ENCODE measurements at regions not wholly inside any gene's neighbourhood (a gene's known extent, or its start where the extent isn't known, plus 50 kb on each side); places are given as distances from the start of the nearest gene placed in this dataset.

GRCh38 chr4:138512756-138513155, 270.6 kb upstream of the SLC7A11 start:
- Histone ChIP-seq H3K9me3 (no peaks in the 10 kb centered on the region), H3K36me3 (replicated peaks in 1 of 2; ENCODE audit: insufficient read depth in 1 of 2, low read depth in 2 of 2) (no peaks in the 10 kb centered on the region), H3K4me1 (no peaks in the 10 kb centered on the region), H3K27me3 (no peaks in the 10 kb centered on the region), H3K27ac (no peak overlapping the region), H3K4me3 (no peak overlapping the region)
- ATAC-seq = no peak
- DNase-seq = no peak
- no peak for TF ChIP-seq POLR2A (IDR thresholded peaks at IDR 0.05)
- TF ChIP-seq, protein P1, sequence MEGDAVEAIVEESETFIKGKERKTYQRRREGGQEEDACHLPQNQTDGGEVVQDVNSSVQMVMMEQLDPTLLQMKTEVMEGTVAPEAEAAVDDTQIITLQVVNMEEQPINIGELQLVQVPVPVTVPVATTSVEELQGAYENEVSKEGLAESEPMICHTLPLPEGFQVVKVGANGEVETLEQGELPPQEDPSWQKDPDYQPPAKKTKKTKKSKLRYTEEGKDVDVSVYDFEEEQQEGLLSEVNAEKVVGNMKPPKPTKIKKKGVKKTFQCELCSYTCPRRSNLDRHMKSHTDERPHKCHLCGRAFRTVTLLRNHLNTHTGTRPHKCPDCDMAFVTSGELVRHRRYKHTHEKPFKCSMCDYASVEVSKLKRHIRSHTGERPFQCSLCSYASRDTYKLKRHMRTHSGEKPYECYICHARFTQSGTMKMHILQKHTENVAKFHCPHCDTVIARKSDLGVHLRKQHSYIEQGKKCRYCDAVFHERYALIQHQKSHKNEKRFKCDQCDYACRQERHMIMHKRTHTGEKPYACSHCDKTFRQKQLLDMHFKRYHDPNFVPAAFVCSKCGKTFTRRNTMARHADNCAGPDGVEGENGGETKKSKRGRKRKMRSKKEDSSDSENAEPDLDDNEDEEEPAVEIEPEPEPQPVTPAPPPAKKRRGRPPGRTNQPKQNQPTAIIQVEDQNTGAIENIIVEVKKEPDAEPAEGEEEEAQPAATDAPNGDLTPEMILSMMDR (IDR thresholded peaks at IDR 0.05) = no peak
- intact Hi-C loops (cut with DNase I) = no loop called here

DNA sequence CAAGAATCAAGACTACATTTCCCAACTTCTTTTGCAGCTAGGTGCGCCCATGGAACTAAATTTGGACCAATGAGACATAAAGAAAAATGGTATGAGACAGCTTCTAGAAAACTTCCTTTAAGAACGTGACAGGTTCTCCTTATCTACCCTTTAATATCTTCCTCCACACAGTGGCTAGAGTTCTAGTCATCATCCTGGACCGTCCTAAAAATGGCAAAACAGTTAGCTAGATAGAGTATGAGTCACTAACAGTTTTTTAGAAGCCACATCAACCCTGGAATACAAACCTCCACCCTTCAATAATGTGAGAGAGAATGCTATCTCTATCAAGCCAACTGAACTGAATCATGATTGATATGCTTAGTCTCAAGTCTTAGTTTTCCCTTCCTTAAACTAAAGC, 267.9 kb upstream of the SLC7A11 start:
- Histone ChIP-seq H3K4me3 (no peak overlapping the region), H3K9me3 (no peaks in the 10 kb centered on the region), H3K27ac (no peak overlapping the region), H3K4me1 (no peaks in the 10 kb centered on the region), H3K27me3 (no peaks in the 10 kb centered on the region), H3K36me3 (replicated peaks in 1 of 2; ENCODE audit: insufficient read depth in 1 of 2, low read depth in 2 of 2) (no peaks in the 10 kb centered on the region)
- intact Hi-C loops (cut with DNase I) = no loop called here
- TF ChIP-seq POLR2A (IDR thresholded peaks at IDR 0.05) = no peak
- TF ChIP-seq, protein P1 (IDR thresholded peaks at IDR 0.05) = no peak
- no peak for DNase-seq
- ATAC-seq = no peak
- WGBS, 2 donors = 57 to 58% methylated on average over 3 of the region's 3 CpGs

GRCh38 chr4:138509346-138509745, 267.2 kb upstream of the SLC7A11 start:
- H3K9me3 ChIP-seq = no peaks in the 10 kb centered on the region
- TF ChIP-seq, protein P1 (IDR thresholded peaks at IDR 0.05) = no peak
- H3K27ac ChIP-seq = no peak overlapping the region
- no peak for ATAC-seq
- WGBS, 2 donors = 41 to 44% methylated on average over 1 of the region's 1 CpG
- DNase-seq = no peak
- H3K27me3 ChIP-seq = no peaks in the 10 kb centered on the region
- no peaks in the 10 kb centered on the region for H3K4me1 ChIP-seq
- no peak overlapping the region for H3K4me3 ChIP-seq
- intact Hi-C loops (cut with DNase I) = no loop called here
- H3K36me3 ChIP-seq (replicated peaks in 1 of 2; ENCODE audit: insufficient read depth in 1 of 2, low read depth in 2 of 2) = no peaks in the 10 kb centered on the region

GRCh38 chr4:138507522-138507921, 265.4 kb upstream of the SLC7A11 start:
- Histone ChIP-seq H3K4me3 (no peak overlapping the region), H3K27ac (no peak overlapping the region), H3K9me3 (peaks cover 0 to 6% (median 0%) of the 10 kb centered on the region in 3 donors), H3K27me3 (no peaks in the 10 kb centered on the region), H3K4me1 (no peaks in the 10 kb centered on the region), H3K36me3 (replicated peaks in 1 of 2; ENCODE audit: insufficient read depth in 1 of 2, low read depth in 2 of 2) (no peaks in the 10 kb centered on the region)
- no peak for ATAC-seq
- intact Hi-C loops (cut with DNase I) = no loop called here
- TF ChIP-seq, protein P1 (IDR thresholded peaks at IDR 0.05) = no peak
- no peak for TF ChIP-seq POLR2A (IDR thresholded peaks at IDR 0.05)
- no peak for DNase-seq
- WGBS, 2 donors = 36 to 39% methylated on average over 2 of the region's 2 CpGs

DNA sequence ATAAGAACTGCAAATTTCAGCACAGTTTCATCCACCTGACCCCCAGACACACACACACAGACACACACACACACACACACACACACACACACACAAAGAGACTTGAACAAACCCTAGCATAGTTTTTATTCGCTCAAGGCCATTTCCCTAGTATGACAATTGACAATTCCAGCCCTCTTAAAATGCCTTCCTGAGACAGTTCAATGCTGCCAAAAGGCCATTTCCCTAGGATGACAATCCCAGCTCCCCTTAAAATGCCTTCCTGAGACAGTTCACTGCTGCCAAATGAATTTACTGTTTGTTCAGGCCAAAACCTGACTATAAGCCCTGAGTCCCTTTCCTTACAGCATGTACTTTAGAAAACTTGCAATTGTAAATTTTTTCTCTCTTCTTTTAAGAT, 259.5 kb upstream of the SLC7A11 start:
- H3K4me1 ChIP-seq = peaks cover 5% of the 10 kb centered on the region
- H3K27me3 ChIP-seq = no peaks in the 10 kb centered on the region
- intact Hi-C loops (cut with DNase I) = no loop called here
- TF ChIP-seq, protein P1 (IDR thresholded peaks at IDR 0.05) = no peak
- no peak for TF ChIP-seq POLR2A (IDR thresholded peaks at IDR 0.05)
- ATAC-seq (no peak), DNase-seq (no peak)
- 88 to 91% methylated on average over 1 of the region's 1 CpG for WGBS, 2 donors
- no peak overlapping the region for H3K4me3 ChIP-seq
- no peak overlapping the region for H3K27ac ChIP-seq
- no peaks in the 10 kb centered on the region for H3K36me3 ChIP-seq (replicated peaks in 1 of 2; ENCODE audit: insufficient read depth in 1 of 2, low read depth in 2 of 2)
- peaks cover 0 to 6% (median 0%) of the 10 kb centered on the region in 3 donors for H3K9me3 ChIP-seq
